AG09319 (cell line): ENCODE measurements at regions not wholly inside any gene's neighbourhood (a gene's known extent, or its start where the extent isn't known, plus 50 kb on each side); places are given as distances from the start of the nearest gene placed in this dataset.

Experiments used
- DNase-seq: peaks from one replicate; pipeline ENCODE4 v3.0.0-alpha.2; 2010; ENCODE audit warnings: low read depth; ENCODE audit errors: extremely low read depth
- CTCF ChIP-seq: IDR thresholded peaks from 2 replicates; pipeline ENCODE4 v1.5.1; 2011; ENCODE audit warnings: low read depth, mild to moderate bottlenecking, inconsistent platforms, low read length, moderate library complexity

GRCh38 chr6:156408655-156409054, 368.5 kb upstream of the ARID1B start:
- DNase-seq, result no peak
- no peak for TF ChIP-seq CTCF

- no peak for TF ChIP-seq CTCF
- DNase-seq, result no peak
Measured at GRCh38 chr6:156407334-156407733, 369.8 kb upstream of the ARID1B start.

GRCh38 chr6:156406688-156407087, 370.5 kb upstream of the ARID1B start:
- no peak for DNase-seq
- TF ChIP-seq CTCF, result no peak

GRCh38 chr6:156406099-156406498, 371.1 kb upstream of the ARID1B start:
- no peak for TF ChIP-seq CTCF
- no peak for DNase-seq

GRCh38 chr6:156402628-156403027, 374.6 kb upstream of the ARID1B start:
- no peak for DNase-seq
- TF ChIP-seq CTCF, result no peak

GRCh38 chr6:156402227-156402626, 375.0 kb upstream of the ARID1B start:
- TF ChIP-seq CTCF, result no peak
- no peak for DNase-seq

- DNase-seq, result no peak
Measured at GRCh38 chr6:156400487-156400886, 376.7 kb upstream of the ARID1B start.

More at GRCh38 chr6:156400487-156400886, 376.7 kb upstream of the ARID1B start:
- TF ChIP-seq CTCF, result no peak
